H1 (cell line): ENCODE measurements at regions not wholly inside any gene's neighbourhood (a gene's known extent, or its start where the extent isn't known, plus 50 kb on each side); places are given as distances from the start of the nearest gene placed in this dataset.

ENCODE experiments used
- CTCF ChIA-PET: fragments of 300-600 bp; sonication (Branson Sonifier 250); formaldehyde crosslinking; loops from one replicate; lab custom pipeline; 2021; ENCODE audit not compliant: partially characterized antibody; lab: Charles Lee
- POLR2A ChIA-PET: fragments of 300-600 bp; sonication (Branson Sonifier 250); formaldehyde crosslinking; loops from one replicate; lab custom pipeline; 2021; ENCODE audit warnings: inconsistent platforms; ENCODE audit not compliant: partially characterized antibody; lab: Charles Lee
- DNase-seq, 2 experiments: peaks; one replicate each; pipeline versions ENCODE4 v3.0.0 to v3.0.0-alpha.2; 2010 to 2022; ENCODE audit warnings: low spot score in 2 of 2, low read depth in 1 of 2, mixed read lengths in 1 of 2
- FAIRE-seq: peaks from 2 replicates; lab custom pipeline; 2011; peaks lifted over from hg19 to GRCh38; lab: Jason Lieb, UNC
- H2AFZ ChIP-seq: 2 replicates; pipeline ENCODE4 v1.8.1; 2012; ENCODE audit warnings: low read length, inconsistent platforms
- H2AK5ac ChIP-seq: 2 replicates; pipeline ENCODE4 v1.6.1; 2013; ENCODE audit warnings: low read depth, low read length
- H2BK120ac ChIP-seq: replicated peaks from 2 replicates; pipeline ENCODE3; 2013; ENCODE audit warnings: low read depth, low read length, inconsistent platforms
- H2BK12ac ChIP-seq: 2 replicates; pipeline ENCODE4 v1.6.1; 2013; ENCODE audit warnings: low read depth, low read length
- H2BK15ac ChIP-seq: 2 replicates; pipeline ENCODE4 v1.6.1; 2013; ENCODE audit warnings: low read length
- H2BK20ac ChIP-seq: 2 replicates; pipeline ENCODE4 v1.6.1; 2013; ENCODE audit warnings: low read length
- H2BK5ac ChIP-seq: 2 replicates; pipeline ENCODE4 v1.6.1; 2013; ENCODE audit warnings: low read depth, low read length
- H3K14ac ChIP-seq: 2 replicates; pipeline ENCODE4 v1.6.1; 2013; ENCODE audit warnings: inconsistent platforms; ENCODE audit not compliant: insufficient read length
- H3K18ac ChIP-seq: 2 replicates; pipeline ENCODE4 v1.6.1; 2013; ENCODE audit warnings: low read length; ENCODE audit errors: extremely low read depth
- H3K23ac ChIP-seq: 2 replicates; pipeline ENCODE4 v1.6.1; 2013; ENCODE audit warnings: inconsistent platforms; ENCODE audit not compliant: insufficient read length
- H3K23me2 ChIP-seq: 2 replicates; pipeline ENCODE4 v1.6.1; 2013; ENCODE audit warnings: low read depth, low read length
- H3K27ac ChIP-seq: 2 replicates; pipeline ENCODE4 v1.6.1; 2011; ENCODE audit warnings: low read depth, low read length, inconsistent platforms
- H3K27me3 ChIP-seq, 4 experiments: replicated peaks in 1 of 4; 1 replicate in 1 of 4; 2 replicates in 3 of 4; pipeline versions ENCODE4 v1.6.1 to v1.8.1; 2011 to 2013; ENCODE audit warnings: low read length in 3 of 4, mild to moderate bottlenecking in 3 of 4, inconsistent platforms in 2 of 4, mixed read lengths in 2 of 4, moderate library complexity in 1 of 4; ENCODE audit not compliant: control insufficient read depth in 3 of 4, insufficient read depth in 3 of 4; ENCODE audit errors: extremely low read depth in 1 of 4
- H3K36me3 ChIP-seq, 4 experiments: 2 replicates each; pipeline versions ENCODE4 v1.6.1 to v1.8.1; 2011 to 2013; ENCODE audit warnings: mild to moderate bottlenecking in 4 of 4, low read length in 3 of 4, moderate library complexity in 2 of 4, control low read depth in 1 of 4, inconsistent platforms in 1 of 4; ENCODE audit not compliant: insufficient read depth in 4 of 4, control insufficient read depth in 2 of 4
- H3K4ac ChIP-seq: replicated peaks from 2 replicates; pipeline ENCODE3; 2013; ENCODE audit warnings: low read length, low read depth, mixed read lengths, inconsistent platforms; ENCODE audit not compliant: insufficient read length
- H3K4me1 ChIP-seq, 4 experiments: replicated peaks in 1 of 4; 1 replicate in 1 of 4; 2 replicates in 3 of 4; pipeline versions ENCODE4 v1.6.1 to v1.8.1; 2011 to 2013; ENCODE audit warnings: low read length in 3 of 4, inconsistent platforms in 2 of 4, mixed read lengths in 1 of 4; ENCODE audit not compliant: insufficient read depth in 4 of 4, control insufficient read depth in 3 of 4
- H3K4me2 ChIP-seq, 2 experiments: 2 replicates each; pipeline versions ENCODE4 v1.6.1 to v1.8.1; 2011 to 2013; ENCODE audit warnings: low read depth in 2 of 2, low read length in 2 of 2, control low read depth in 1 of 2, inconsistent platforms in 1 of 2, mild to moderate bottlenecking in 1 of 2; ENCODE audit not compliant: insufficient read depth in 1 of 2
- H3K4me3 ChIP-seq, 4 experiments: fragments of 200-600, 300-600 bp in 1 of 4; sonication (generic), shearing (Covaris generic), sonication (Bioruptor Twin) in 1 of 4; 2 replicates each; pipeline versions ENCODE4 v1.5.1 to v1.8.1; 2011 to 2016; ENCODE audit warnings: low read length in 4 of 4, low read depth in 3 of 4, control low read depth in 2 of 4, inconsistent platforms in 2 of 4, mild to moderate bottlenecking in 2 of 4, mixed read lengths in 1 of 4, moderate library complexity in 1 of 4; ENCODE audit not compliant: insufficient read depth in 2 of 4; ENCODE audit errors: extremely low read depth in 1 of 4
- H3K56ac ChIP-seq: replicated peaks from 2 replicates; pipeline ENCODE3; 2013; ENCODE audit warnings: low read depth, mild to moderate bottlenecking, mixed read lengths, low read length, inconsistent platforms; ENCODE audit not compliant: insufficient read length
- H3K79me1 ChIP-seq: 2 replicates; pipeline ENCODE4 v1.6.1; 2013; ENCODE audit warnings: low read depth, low read length, control low read depth
- H3K79me2 ChIP-seq, 2 experiments: 2 replicates each; pipeline versions ENCODE4 v1.6.1 to v1.8.1; 2012 to 2013; ENCODE audit warnings: low read length in 2 of 2, mild to moderate bottlenecking in 2 of 2, inconsistent platforms in 1 of 2; ENCODE audit not compliant: insufficient read depth in 2 of 2, control insufficient read depth in 1 of 2
- H3K9ac ChIP-seq, 4 experiments: replicated peaks in 1 of 4; 1 replicate in 1 of 4; 2 replicates in 3 of 4; pipeline versions ENCODE4 v1.6.1 to v1.8.1; 2011 to 2013; ENCODE audit warnings: low read depth in 3 of 4, low read length in 3 of 4, control low read depth in 2 of 4, mild to moderate bottlenecking in 2 of 4, moderate library complexity in 2 of 4, inconsistent platforms in 1 of 4; ENCODE audit errors: extremely low read depth in 1 of 4
- H3K9me3 ChIP-seq, 2 experiments: 2 replicates each; pipeline versions ENCODE4 v1.6.1 to v1.8.1; 2012 to 2013; ENCODE audit warnings: mild to moderate bottlenecking in 2 of 2, moderate library complexity in 2 of 2, control low read depth in 1 of 2, inconsistent platforms in 1 of 2, low read depth in 1 of 2, low read length in 1 of 2, mixed read lengths in 1 of 2; ENCODE audit not compliant: insufficient read depth in 2 of 2
- H4K20me1 ChIP-seq, 2 experiments: replicated peaks in 1 of 2; 2 replicates each; pipeline versions ENCODE3 to v1.8.1; 2011 to 2013; ENCODE audit warnings: inconsistent platforms in 2 of 2, low read length in 2 of 2, mild to moderate bottlenecking in 1 of 2; ENCODE audit not compliant: insufficient read depth in 2 of 2, control insufficient read depth in 1 of 2
- H4K5ac ChIP-seq: 2 replicates; pipeline ENCODE4 v1.6.1; 2013; ENCODE audit warnings: low read length, low read depth, mixed read lengths, inconsistent platforms; ENCODE audit not compliant: insufficient read length
- H4K8ac ChIP-seq: 2 replicates; pipeline ENCODE4 v1.8.0; 2013; ENCODE audit warnings: mild to moderate bottlenecking, moderate library complexity, low read length, inconsistent platforms; ENCODE audit not compliant: insufficient read depth; ENCODE audit errors: extremely low read depth
- H4K91ac ChIP-seq: replicated peaks from 2 replicates; pipeline ENCODE3; 2013; ENCODE audit warnings: low read length, mixed read lengths, inconsistent platforms; ENCODE audit not compliant: insufficient read length
- BACH1 ChIP-seq: IDR thresholded peaks from 2 replicates; pipeline ENCODE4 v1.6.1; 2012; ENCODE audit warnings: low read length, improper control_type of control experiment
- BCL11A ChIP-seq, 2 experiments: IDR thresholded peaks; one replicate each; pipeline ENCODE4 v1.6.1; 2011; ENCODE audit warnings: low read depth in 2 of 2, low read length in 2 of 2, mild to moderate bottlenecking in 2 of 2
- CBX5 ChIP-seq: fragments of 300-800, 300-1000 bp; sonication (generic); IDR thresholded peaks from 2 replicates; pipeline ENCODE4 v1.7.1; 2016; ENCODE audit warnings: antibody characterized with exemption, low read length, low read depth
- CREB1 ChIP-seq: IDR thresholded peaks from 2 replicates; pipeline ENCODE4 v1.6.1; 2012; ENCODE audit warnings: inconsistent platforms
- FOSL1 ChIP-seq: IDR thresholded peaks from 2 replicates; pipeline ENCODE4 v1.6.1; 2011; ENCODE audit warnings: mild to moderate bottlenecking, low read depth, low read length, moderate library complexity; ENCODE audit not compliant: insufficient read depth
- NRF1 ChIP-seq: IDR thresholded peaks from 2 replicates; pipeline ENCODE4 v1.6.1; 2011; ENCODE audit warnings: mild to moderate bottlenecking, low read depth, low read length, improper control_type of control experiment
- RAD21 ChIP-seq, 2 experiments: IDR thresholded peaks in 1 of 2; conservative IDR thresholded peaks in 1 of 2; 2 replicates each; pipeline ENCODE4 v1.6.1; 2011; ENCODE audit warnings: low read depth in 2 of 2, low read length in 2 of 2, improper control_type of control experiment in 1 of 2, inconsistent platforms in 1 of 2, mild to moderate bottlenecking in 1 of 2, moderate library complexity in 1 of 2
- RNF2 ChIP-seq: fragments of 200-900, 300-1000 bp; sonication (generic); IDR thresholded peaks from 2 replicates; pipeline ENCODE4 v1.7.1; 2016; ENCODE audit warnings: borderline replicate concordance, low read depth, mild to moderate bottlenecking, antibody characterized with exemption, low read length; ENCODE audit not compliant: poor library complexity, severe bottlenecking; ENCODE audit errors: missing control alignments
- RXRA ChIP-seq: IDR thresholded peaks from 2 replicates; pipeline ENCODE4 v1.6.1; 2011; ENCODE audit warnings: low read depth, mild to moderate bottlenecking, low read length, moderate library complexity; ENCODE audit not compliant: insufficient read depth
- SAP30 ChIP-seq: fragments of 300-600 bp; sonication (generic); IDR thresholded peaks from 2 replicates; pipeline ENCODE4 v1.7.1; 2012; ENCODE audit warnings: low read length, moderate library complexity, mild to moderate bottlenecking, inconsistent platforms; ENCODE audit not compliant: insufficient read depth, insufficient replicate concordance
- YY1 ChIP-seq: IDR thresholded peaks from 2 replicates; pipeline ENCODE4 v1.6.1; 2011; ENCODE audit warnings: low read depth, mild to moderate bottlenecking, low read length
- WGBS, 2 experiments: shearing (Covaris generic) in 1 of 2; methylation state at CpG; one replicate each; pipeline versions ENCODE4 v1.1.6 to v1.1.7; 2013 to 2015; ENCODE audit warnings: low lambda C conversion rate in 2 of 2, mixed read lengths in 2 of 2, inconsistent platforms in 1 of 2, low coverage in 1 of 2, missing lambda C conversion rate in 1 of 2; ENCODE audit not compliant: insufficient replicate concordance in 2 of 2, insufficient coverage in 1 of 2, insufficient read length in 1 of 2; ENCODE audit errors: extremely low coverage in 1 of 2, missing lambda C conversion rate in 1 of 2; 5-methylcytosine and 5-hydroxymethylcytosine counted together
- TF ChIP-seq, protein P1 (sequence below): IDR thresholded peaks from 2 replicates; pipeline ENCODE4 v1.6.1; 2012; ENCODE audit warnings: low read length, inconsistent platforms

DNA sequence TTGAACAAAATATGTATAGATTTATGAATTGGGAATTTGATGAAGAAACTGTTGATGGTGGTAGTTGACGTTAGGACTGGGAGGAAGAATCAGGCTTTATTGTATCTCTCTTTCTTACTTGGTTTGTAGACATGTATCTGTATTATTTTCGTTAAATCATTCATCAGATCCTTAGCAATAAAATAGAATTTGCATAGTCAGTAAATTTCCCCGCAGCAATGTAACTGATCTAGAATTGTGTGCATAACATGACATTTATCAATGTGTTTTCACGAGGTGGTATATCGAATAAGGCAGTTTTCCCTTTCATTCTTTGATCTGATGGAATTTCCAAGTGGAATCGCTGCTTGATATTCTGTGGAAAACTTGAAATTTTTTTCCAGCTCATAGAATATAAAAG, 308.8 kb downstream of the SPRY1 start:
- no peak overlapping the region for H3K18ac ChIP-seq
- no peak overlapping the region for H2AK5ac ChIP-seq
- H3K79me1 ChIP-seq: no peaks in the 10 kb centered on the region
- H3K4ac ChIP-seq: no peak overlapping the region
- no peak overlapping the region for H2AFZ ChIP-seq
- H3K23me2 ChIP-seq: no peaks in the 10 kb centered on the region
- H3K36me3 ChIP-seq: no peaks in the 10 kb centered on the region
- no peak overlapping the region for H2BK12ac ChIP-seq
- H2BK5ac ChIP-seq: no peak overlapping the region
- CTCF ChIA-PET: interaction anchor here (0.7 kb wide), 1 partner anchor 45 kb away, joined by 3 read pairs; no protein-coding TSS in a partner anchor
- no peak overlapping the region for H3K56ac ChIP-seq
- no peak for FAIRE-seq
- no peak overlapping the region for H3K4me2 ChIP-seq
- no peaks in the 10 kb centered on the region for H3K27me3 ChIP-seq
- H4K8ac ChIP-seq: no peak overlapping the region
- no peak overlapping the region for H3K9ac ChIP-seq
- H3K27ac ChIP-seq: no peak overlapping the region
- POLR2A ChIA-PET: no interaction called here
- H3K4me3 ChIP-seq: no peak overlapping the region
- H4K91ac ChIP-seq: no peak overlapping the region
- H3K14ac ChIP-seq: no peak overlapping the region
- WGBS, 2 experiments: 75% methylated on average over 6 of the region's 6 CpGs; no CpG with 5 or more reads in 1 of the 2 experiments
- H4K20me1 ChIP-seq: no peaks in the 10 kb centered on the region
- no peak overlapping the region for H2BK15ac ChIP-seq
- peaks cover 0 to 4% of the 10 kb centered on the region in 2 experiments; a peak in 2 of 4 replicates for H3K9me3 ChIP-seq
- H4K5ac ChIP-seq: no peak overlapping the region
- H2BK120ac ChIP-seq: no peak overlapping the region
- no peak overlapping the region for H3K23ac ChIP-seq
- no peak for DNase-seq
- H3K79me2 ChIP-seq: no peaks in the 10 kb centered on the region
- no peaks in the 10 kb centered on the region for H3K4me1 ChIP-seq
- H2BK20ac ChIP-seq: no peak overlapping the region
- TF ChIP-seq NRF1 (no peak), SAP30 (no peak), YY1 (no peak), CBX5 (no peak), RXRA (no peak), CREB1 (no peak), BACH1 (no peak), FOSL1 (no peak), RAD21 (IDR thresholded peaks at IDR 0.05 in 1 of 2, conservative IDR thresholded peaks at IDR 0.05 in 1 of 2; ENCODE audit: low read depth in 2 of 2, low read length in 2 of 2) (no peak), BCL11A (IDR thresholded peaks at IDR 0.05; ENCODE audit: low read depth in 2 of 2, low read length in 2 of 2) (no peak), RNF2 (no peak)
- TF ChIP-seq, protein P1, sequence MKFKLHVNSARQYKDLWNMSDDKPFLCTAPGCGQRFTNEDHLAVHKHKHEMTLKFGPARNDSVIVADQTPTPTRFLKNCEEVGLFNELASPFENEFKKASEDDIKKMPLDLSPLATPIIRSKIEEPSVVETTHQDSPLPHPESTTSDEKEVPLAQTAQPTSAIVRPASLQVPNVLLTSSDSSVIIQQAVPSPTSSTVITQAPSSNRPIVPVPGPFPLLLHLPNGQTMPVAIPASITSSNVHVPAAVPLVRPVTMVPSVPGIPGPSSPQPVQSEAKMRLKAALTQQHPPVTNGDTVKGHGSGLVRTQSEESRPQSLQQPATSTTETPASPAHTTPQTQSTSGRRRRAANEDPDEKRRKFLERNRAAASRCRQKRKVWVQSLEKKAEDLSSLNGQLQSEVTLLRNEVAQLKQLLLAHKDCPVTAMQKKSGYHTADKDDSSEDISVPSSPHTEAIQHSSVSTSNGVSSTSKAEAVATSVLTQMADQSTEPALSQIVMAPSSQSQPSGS: no peak
